CD4-positive, alpha-beta memory T cell (primary cell): ENCODE measurements at regions not wholly inside any gene's neighbourhood (a gene's known extent, or its start where the extent isn't known, plus 50 kb on each side); places are given as distances from the start of the nearest gene placed in this dataset.
"Not testable (repeated sequence)": the region's sequence is repeated elsewhere in the genome, so short reads cannot be mapped to it uniquely, and the experiment has no call there.

Source experiments
- CTCF ChIA-PET: fragments of 350-600 bp; sonication (Branson Sonifier 250); formaldehyde crosslinking; loops from one replicate; lab custom pipeline; 2021; ENCODE audit warnings: inconsistent platforms; ENCODE audit not compliant: partially characterized antibody; lab: Charles Lee
- POLR2A ChIA-PET: fragments of 350-600 bp; sonication (Branson Sonifier 250); formaldehyde crosslinking; loops from one replicate; lab custom pipeline; 2021; ENCODE audit not compliant: partially characterized antibody; lab: Charles Lee
- DNase-seq, 5 donors: peaks; one replicate each; pipeline versions ENCODE4 v3.0.0 to v3.0.0-alpha.2; 2020 to 2022; ENCODE audit warnings: mixed read lengths in 1 of 5
- H3K27ac ChIP-seq: one replicate; pipeline ENCODE4 v1.7.0; 2013; ENCODE audit warnings: low read depth, low read length
- H3K27me3 ChIP-seq: 2 replicates; pipeline ENCODE4 v1.7.0; 2013; ENCODE audit warnings: mild to moderate bottlenecking, low read length, moderate library complexity; ENCODE audit not compliant: insufficient read depth
- H3K36me3 ChIP-seq: 2 replicates; pipeline ENCODE4 v1.7.0; 2013; ENCODE audit warnings: mild to moderate bottlenecking, low read length, moderate library complexity; ENCODE audit not compliant: insufficient read depth
- H3K4me1 ChIP-seq: 2 replicates; pipeline ENCODE4 v1.7.0; 2013; ENCODE audit warnings: mild to moderate bottlenecking, low read length, moderate library complexity; ENCODE audit not compliant: insufficient read depth
- H3K4me3 ChIP-seq, 2 donors: one replicate each; pipeline ENCODE4 v1.7.0; 2013; ENCODE audit warnings: low read length in 2 of 2, mild to moderate bottlenecking in 1 of 2
- H3K9me3 ChIP-seq, 2 donors: one replicate each; pipeline ENCODE4 v1.7.0; 2013; ENCODE audit warnings: low read length in 2 of 2, control low read depth in 1 of 2; ENCODE audit not compliant: control insufficient read depth in 1 of 2
- H3K27ac Mint-ChIP-seq, 7 donors: one replicate each; pipeline ENCODE4 v1.8.0; 2020 to 2021; ENCODE audit warnings: mixed read lengths in 7 of 7, mild to moderate bottlenecking in 6 of 7, inconsistent platforms in 3 of 7, moderate library complexity in 3 of 7
- H3K27me3 Mint-ChIP-seq, 2 donors: one replicate each; pipeline ENCODE4 v1.8.0; 2020 to 2021; ENCODE audit warnings: mixed read lengths in 2 of 2
- H3K36me3 Mint-ChIP-seq, 2 donors: one replicate each; pipeline ENCODE4 v1.8.0; 2020 to 2021; ENCODE audit warnings: mixed read lengths in 2 of 2, inconsistent platforms in 1 of 2, mild to moderate bottlenecking in 1 of 2
- H3K4me1 Mint-ChIP-seq, 4 donors: one replicate each; pipeline ENCODE4 v1.8.0; 2020 to 2021; ENCODE audit warnings: mixed read lengths in 4 of 4, mild to moderate bottlenecking in 1 of 4
- H3K4me3 Mint-ChIP-seq, 8 donors: one replicate each; pipeline ENCODE4 v1.8.0; 2020 to 2021; ENCODE audit warnings: mixed read lengths in 8 of 8, mild to moderate bottlenecking in 7 of 8, moderate library complexity in 6 of 8, inconsistent platforms in 3 of 8
- H3K9me3 Mint-ChIP-seq, 8 donors: one replicate each; pipeline ENCODE4 v1.8.0; 2020 to 2021; ENCODE audit warnings: mixed read lengths in 8 of 8, mild to moderate bottlenecking in 5 of 8, inconsistent platforms in 3 of 8, moderate library complexity in 1 of 8
- intact Hi-C: fragments of 100-400 bp; cut with micrococcal nuclease; formaldehyde crosslinking; loops from one replicate; pipeline ENCODE4 v1.15.1; 2023

GRCh38 chr4:129292194-129292593 is 196.2 kb downstream of the C4orf33 start:
- H3K9me3 Mint-ChIP-seq = peaks cover 0 to 19% (median 3%) of the 10 kb centered on the region in 8 donors
- CTCF ChIA-PET, H3K36me3 ChIP-seq, H3K4me3 Mint-ChIP-seq, H3K27ac ChIP-seq, intact Hi-C loops, H3K4me1 Mint-ChIP-seq, H3K9me3 ChIP-seq, H3K36me3 Mint-ChIP-seq, H3K4me3 ChIP-seq, POLR2A ChIA-PET, H3K27me3 ChIP-seq, H3K4me1 ChIP-seq, H3K27ac Mint-ChIP-seq, DNase-seq, H3K27me3 Mint-ChIP-seq: not testable (repeated sequence)

GRCh38 chr4:129314781-129315180 is 218.8 kb downstream of the C4orf33 start:
- no peak overlapping the region for H3K27ac Mint-ChIP-seq
- Histone ChIP-seq H3K9me3 (no peaks in the 10 kb centered on the region), H3K27ac (no peak overlapping the region), H3K4me1 (no peaks in the 10 kb centered on the region), H3K27me3 (no peaks in the 10 kb centered on the region), H3K4me3 (no peak overlapping the region), H3K36me3 (no peaks in the 10 kb centered on the region)
- H3K27me3 Mint-ChIP-seq = peaks cover 0 to 4% of the 10 kb centered on the region in 2 donors
- no peaks in the 10 kb centered on the region for H3K4me1 Mint-ChIP-seq
- no peak for DNase-seq
- no peaks in the 10 kb centered on the region for H3K36me3 Mint-ChIP-seq
- CTCF ChIA-PET = no interaction called here
- peaks cover 0 to 5% (median 0%) of the 10 kb centered on the region in 8 donors for H3K9me3 Mint-ChIP-seq
- intact Hi-C loops = no loop called here
- H3K4me3 Mint-ChIP-seq = no peak overlapping the region
- POLR2A ChIA-PET = no interaction called here

GRCh38 chr4:129322920-129323319 is 227.0 kb downstream of the C4orf33 start:
- intact Hi-C loops = no loop called here
- ChIA-PET CTCF (no interaction called here), POLR2A (no interaction called here)
- Histone ChIP-seq H3K36me3 (no peaks in the 10 kb centered on the region), H3K27ac (no peak overlapping the region), H3K4me1 (no peaks in the 10 kb centered on the region), H3K27me3 (no peaks in the 10 kb centered on the region), H3K4me3 (no peak overlapping the region), H3K9me3 (no peaks in the 10 kb centered on the region)
- Mint-ChIP-seq H3K4me1 (no peaks in the 10 kb centered on the region), H3K36me3 (no peaks in the 10 kb centered on the region), H3K27ac (no peak overlapping the region), H3K27me3 (peaks cover 0 to 5% of the 10 kb centered on the region in 2 donors), H3K4me3 (no peak overlapping the region), H3K9me3 (peaks cover 0 to 2% (median 0%) of the 10 kb centered on the region in 8 donors)
- DNase-seq = no peak

GRCh38 chr4:129323658-129324057 is 227.7 kb downstream of the C4orf33 start:
- DNase-seq = no peak
- ChIA-PET CTCF (no interaction called here), POLR2A (no interaction called here)
- intact Hi-C loops = no loop called here
- no peaks in the 10 kb centered on the region for H3K36me3 ChIP-seq
- H3K4me1 ChIP-seq = no peaks in the 10 kb centered on the region
- H3K27ac Mint-ChIP-seq = no peak overlapping the region
- H3K36me3 Mint-ChIP-seq = no peaks in the 10 kb centered on the region
- no peak overlapping the region for H3K4me3 Mint-ChIP-seq
- peaks cover 0 to 5% of the 10 kb centered on the region in 2 donors for H3K27me3 Mint-ChIP-seq
- H3K9me3 ChIP-seq = no peaks in the 10 kb centered on the region
- no peak overlapping the region for H3K27ac ChIP-seq
- H3K4me1 Mint-ChIP-seq = no peaks in the 10 kb centered on the region
- H3K4me3 ChIP-seq = no peak overlapping the region
- no peaks in the 10 kb centered on the region for H3K27me3 ChIP-seq
- H3K9me3 Mint-ChIP-seq = peaks cover 0 to 2% (median 0%) of the 10 kb centered on the region in 8 donors

- Histone ChIP-seq H3K9me3 (no peaks in the 10 kb centered on the region), H3K27ac (no peak overlapping the region), H3K27me3 (no peaks in the 10 kb centered on the region), H3K36me3 (no peaks in the 10 kb centered on the region), H3K4me3 (no peak overlapping the region), H3K4me1 (no peaks in the 10 kb centered on the region)
- ChIA-PET CTCF (no interaction called here), POLR2A (no interaction called here)
- Mint-ChIP-seq H3K36me3 (no peaks in the 10 kb centered on the region), H3K27ac (no peak overlapping the region), H3K4me1 (no peaks in the 10 kb centered on the region), H3K27me3 (peaks cover 2 to 5% of the 10 kb centered on the region in 2 donors), H3K9me3 (peaks cover 0 to 5% (median 0%) of the 10 kb centered on the region in 8 donors), H3K4me3 (no peak overlapping the region)
- no peak for DNase-seq
- intact Hi-C loops = no loop called here
Measured at GRCh38 chr4:129326571-129327460, 230.9 kb downstream of the C4orf33 start.

GRCh38 chr4:129327637-129328036 is 231.7 kb downstream of the C4orf33 start:
- Histone ChIP-seq H3K27ac (no peak overlapping the region), H3K27me3 (no peaks in the 10 kb centered on the region), H3K4me1 (no peaks in the 10 kb centered on the region), H3K9me3 (no peaks in the 10 kb centered on the region), H3K36me3 (no peaks in the 10 kb centered on the region), H3K4me3 (no peak overlapping the region)
- ChIA-PET POLR2A (no interaction called here), CTCF (no interaction called here)
- intact Hi-C loops = no loop called here
- Mint-ChIP-seq H3K4me1 (no peaks in the 10 kb centered on the region), H3K27me3 (peaks cover 2 to 5% of the 10 kb centered on the region in 2 donors), H3K4me3 (no peak overlapping the region), H3K27ac (no peak overlapping the region), H3K9me3 (peaks cover 0 to 5% (median 0%) of the 10 kb centered on the region in 8 donors), H3K36me3 (no peaks in the 10 kb centered on the region)
- DNase-seq = no peak

- intact Hi-C loops = no loop called here
- POLR2A ChIA-PET = no interaction called here
- Mint-ChIP-seq H3K27ac (no peak overlapping the region), H3K36me3 (no peaks in the 10 kb centered on the region), H3K4me1 (no peaks in the 10 kb centered on the region), H3K9me3 (peaks cover 0 to 5% (median 0%) of the 10 kb centered on the region in 8 donors), H3K4me3 (no peak overlapping the region), H3K27me3 (peaks cover 2 to 5% of the 10 kb centered on the region in 2 donors)
- H3K27me3 ChIP-seq = no peaks in the 10 kb centered on the region
- no peak overlapping the region for H3K27ac ChIP-seq
- H3K4me1 ChIP-seq = no peaks in the 10 kb centered on the region
- H3K9me3 ChIP-seq = no peaks in the 10 kb centered on the region
- no peak overlapping the region for H3K4me3 ChIP-seq
- no peak for DNase-seq
- no peaks in the 10 kb centered on the region for H3K36me3 ChIP-seq
- CTCF ChIA-PET = no interaction called here
Measured at GRCh38 chr4:129328162-129328561, 232.2 kb downstream of the C4orf33 start.
